Thoracic aorta (tissue), 2 donors: ENCODE measurements at regions not wholly inside any gene's neighbourhood (a gene's known extent, or its start where the extent isn't known, plus 50 kb on each side); places are given as distances from the start of the nearest gene placed in this dataset.

Source experiments
- ATAC-seq: fragments of 150-250 bp; one replicate; pipeline ENCODE4 v1.8.0; 2017; ENCODE audit warnings: low read depth; ENCODE audit not compliant: insufficient number of reproducible peaks, low FRiP score
- DNase-seq: peaks from one replicate; pipeline ENCODE4 v3.0.0-alpha.2; 2020; ENCODE audit warnings: low spot score
- H3K27ac ChIP-seq, 2 donors: fragments of 200-600 bp; sonication (generic); 1 replicate in 1 of 2; 2 replicates in 1 of 2; pipeline ENCODE4 v1.5.1; 2016; ENCODE audit warnings: mild to moderate bottlenecking in 2 of 2, moderate library complexity in 2 of 2
- H3K27me3 ChIP-seq: fragments of 200-600 bp; sonication (generic); replicated peaks from 2 replicates; pipeline ENCODE4 v1.6.0; 2016; ENCODE audit warnings: mild to moderate bottlenecking; ENCODE audit not compliant: insufficient read depth
- H3K36me3 ChIP-seq: fragments of 200-600 bp; sonication (generic); one replicate; pipeline ENCODE4 v1.5.1; 2016
- H3K4me1 ChIP-seq, 2 donors: fragments of 200-600 bp; sonication (generic); 1 replicate in 1 of 2; 2 replicates in 1 of 2; pipeline versions ENCODE4 v1.5.1 to v1.6.0; 2016; ENCODE audit warnings: low read depth in 2 of 2, mild to moderate bottlenecking in 1 of 2; ENCODE audit not compliant: control insufficient read depth in 1 of 2
- H3K4me3 ChIP-seq: fragments of 200-600 bp; sonication (generic); 2 replicates; pipeline ENCODE4 v1.5.1; 2016; ENCODE audit warnings: mild to moderate bottlenecking
- H3K9me3 ChIP-seq: fragments of 200-600 bp; sonication (generic); 2 replicates; pipeline ENCODE4 v1.5.1; 2016
- CTCF ChIP-seq: fragments of 200-600 bp; sonication (generic); IDR thresholded peaks from one replicate; pipeline ENCODE4 v1.5.1; 2019; ENCODE audit warnings: antibody characterized with exemption

- H3K9me3 ChIP-seq, result no peaks in the 10 kb centered on the region
- H3K4me3 ChIP-seq, result no peak overlapping the region
- TF ChIP-seq CTCF, result no peak
- no peaks in the 10 kb centered on the region for H3K4me1 ChIP-seq
- DNase-seq (no peak), ATAC-seq (no peak)
- no peaks in the 10 kb centered on the region for H3K27me3 ChIP-seq
- H3K36me3 ChIP-seq, result no peaks in the 10 kb centered on the region
- no peak overlapping the region for H3K27ac ChIP-seq
Measured at GRCh38 chr11:28708075-28708474, 599.9 kb downstream of the METTL15 start.

- Histone ChIP-seq H3K27me3 (no peaks in the 10 kb centered on the region), H3K27ac (no peak overlapping the region), H3K36me3 (no peaks in the 10 kb centered on the region), H3K4me1 (no peaks in the 10 kb centered on the region), H3K9me3 (no peaks in the 10 kb centered on the region), H3K4me3 (no peak overlapping the region)
- DNase-seq (no peak), ATAC-seq (no peak)
- TF ChIP-seq CTCF, result no peak
Measured at GRCh38 chr11:28704801-28705200, 596.6 kb downstream of the METTL15 start.

GRCh38 chr11:28703371-28703770 is 595.2 kb downstream of the METTL15 start:
- Histone ChIP-seq H3K36me3 (no peaks in the 10 kb centered on the region), H3K27me3 (no peaks in the 10 kb centered on the region), H3K9me3 (no peaks in the 10 kb centered on the region), H3K27ac (no peak overlapping the region), H3K4me1 (no peaks in the 10 kb centered on the region), H3K4me3 (no peak overlapping the region)
- ATAC-seq, result no peak
- no peak for TF ChIP-seq CTCF
- no peak for DNase-seq

- no peak for TF ChIP-seq CTCF
- DNase-seq, result no peak
- no peak overlapping the region for H3K27ac ChIP-seq
Measured at GRCh38 chr11:28702871-28703270, 594.7 kb downstream of the METTL15 start.

GRCh38 chr11:28702450-28702790 is 594.2 kb downstream of the METTL15 start:
- Histone ChIP-seq H3K4me1 (no peaks in the 10 kb centered on the region), H3K36me3 (no peaks in the 10 kb centered on the region), H3K27ac (no peak overlapping the region), H3K9me3 (no peaks in the 10 kb centered on the region), H3K4me3 (no peak overlapping the region), H3K27me3 (no peaks in the 10 kb centered on the region)
- no peak for TF ChIP-seq CTCF
- no peak for DNase-seq
- no peak for ATAC-seq

More at GRCh38 chr11:28702871-28703270, 594.7 kb downstream of the METTL15 start:
- Histone ChIP-seq H3K36me3 (no peaks in the 10 kb centered on the region), H3K4me1 (no peaks in the 10 kb centered on the region), H3K9me3 (no peaks in the 10 kb centered on the region), H3K4me3 (no peak overlapping the region), H3K27me3 (no peaks in the 10 kb centered on the region)
- ATAC-seq, result no peak
